GM13976 (cell line): ENCODE measurements at regions not wholly inside any gene's neighbourhood (a gene's known extent, or its start where the extent isn't known, plus 50 kb on each side); places are given as distances from the start of the nearest gene placed in this dataset.

Experiments
- DNase-seq: peaks from one replicate; pipeline ENCODE4 v3.0.0; 2012; ENCODE audit warnings: low spot score
- CTCF ChIP-seq: IDR thresholded peaks from 2 replicates; pipeline ENCODE4 v1.5.1; 2012; ENCODE audit warnings: borderline replicate concordance, mild to moderate bottlenecking; ENCODE audit not compliant: insufficient read depth; ENCODE audit errors: extremely low read depth, missing control alignments, control extremely low read depth
- in situ Hi-C: fragments of 300-500 bp; cut with MboI; formaldehyde crosslinking; loops from one replicate; pipeline ENCODE4 v1.12.0; 2022; ENCODE audit warnings: low sequenced_read_pairs, mixed read lengths, inconsistent platforms; ENCODE audit not compliant: unreplicated experiment

GRCh38 chr2:417006-417405 lies 129.1 kb upstream of the ALKAL2 start:
- no peak for TF ChIP-seq CTCF
- no peak for DNase-seq
- in situ Hi-C loops = no loop called here

GRCh38 chr2:415986-416610 lies 128.2 kb upstream of the ALKAL2 start:
- TF ChIP-seq CTCF = no peak
- no peak for DNase-seq
- in situ Hi-C loops = no loop called here

GRCh38 chr2:409523-409922 lies 121.6 kb upstream of the ALKAL2 start:
- no peak for DNase-seq
- TF ChIP-seq CTCF = no peak
- in situ Hi-C loops = no loop called here

GRCh38 chr2:407630-408029 lies 119.7 kb upstream of the ALKAL2 start:
- in situ Hi-C loops = no loop called here
- no peak for DNase-seq
- no peak for TF ChIP-seq CTCF

GRCh38 chr2:406876-407275 lies 119.0 kb upstream of the ALKAL2 start:
- in situ Hi-C loops = no loop called here
- TF ChIP-seq CTCF = no peak
- no peak for DNase-seq

- DNase-seq = no peak
- in situ Hi-C loops = no loop called here
- no peak for TF ChIP-seq CTCF
Measured at GRCh38 chr2:406231-406630, 118.3 kb upstream of the ALKAL2 start.
